ENCODE measurements at regions not wholly inside any gene's neighbourhood (a gene's known extent, or its start where the extent isn't known, plus 50 kb on each side); places are given as distances from the start of the nearest gene placed in this dataset.

DNA sequence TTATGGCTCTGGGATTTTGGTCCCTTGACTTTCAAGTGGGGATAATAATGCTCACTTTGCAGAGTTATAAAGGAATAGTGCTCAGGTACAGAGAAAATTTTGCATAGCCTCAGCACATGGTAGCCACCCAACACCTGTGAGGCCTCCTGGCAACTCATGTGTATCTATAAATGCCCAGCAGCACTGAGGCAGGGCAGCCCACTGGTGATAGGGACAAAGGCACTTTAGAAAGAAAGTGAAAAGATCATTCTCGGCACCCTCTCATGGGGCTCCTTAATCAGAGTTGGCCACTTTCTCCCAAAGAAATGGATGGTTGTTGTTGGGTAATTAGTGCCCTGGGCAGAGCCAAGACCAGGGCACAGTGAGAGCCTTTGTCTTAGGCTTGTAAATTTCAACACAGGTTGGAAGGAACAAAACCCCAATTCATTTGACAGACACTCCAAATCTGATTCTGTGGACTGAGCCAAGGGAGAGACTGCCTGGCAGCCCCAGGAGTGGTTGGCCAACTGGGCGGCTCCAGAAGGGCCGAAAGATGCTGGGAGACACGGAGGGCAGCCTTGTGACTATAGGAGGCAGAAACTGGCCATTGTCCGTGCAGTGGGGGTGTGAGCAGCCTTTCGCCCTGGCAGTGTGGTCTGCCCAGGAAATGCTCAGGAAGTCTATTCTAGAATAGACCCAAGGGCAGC is 213.2 kb upstream of the RGMA start:
- no peaks in the 10 kb centered on the region for H3K9me3 Mint-ChIP-seq
- H3K27ac Mint-ChIP-seq: no peak overlapping the region
- no peaks in the 10 kb centered on the region for H3K27me3 Mint-ChIP-seq
- no peak overlapping the region for H3K4me3 Mint-ChIP-seq
- no peak for DNase-seq
- no peaks in the 10 kb centered on the region for H3K36me3 Mint-ChIP-seq
- no peaks in the 10 kb centered on the region for H3K4me1 Mint-ChIP-seq

DNA sequence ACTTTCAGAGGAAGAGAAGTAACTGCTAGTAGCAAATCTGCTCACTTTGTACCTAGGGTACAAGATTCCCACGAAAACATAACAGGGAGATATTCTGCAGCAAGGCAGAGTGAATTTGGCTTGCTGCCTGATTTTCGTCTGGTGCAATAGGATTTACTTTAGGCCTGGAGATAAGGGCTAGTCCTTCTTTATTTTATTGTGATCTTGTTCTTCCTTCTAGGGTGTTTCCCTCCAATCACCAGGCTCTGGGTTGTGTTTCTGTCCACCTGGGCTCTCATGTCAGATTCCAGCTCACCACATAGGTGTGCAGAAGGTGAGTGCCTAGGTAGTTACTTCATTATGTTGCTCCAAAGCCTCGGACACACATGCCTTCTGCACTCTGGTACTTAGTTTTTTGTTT is 211.8 kb upstream of the RGMA start:
- no peaks in the 10 kb centered on the region for H3K27me3 Mint-ChIP-seq
- H3K4me1 Mint-ChIP-seq: no peaks in the 10 kb centered on the region
- H3K36me3 Mint-ChIP-seq: no peaks in the 10 kb centered on the region
- H3K4me3 Mint-ChIP-seq: no peak overlapping the region
- H3K27ac Mint-ChIP-seq: no peak overlapping the region
- H3K9me3 Mint-ChIP-seq: no peaks in the 10 kb centered on the region
- no peak for DNase-seq

DNA sequence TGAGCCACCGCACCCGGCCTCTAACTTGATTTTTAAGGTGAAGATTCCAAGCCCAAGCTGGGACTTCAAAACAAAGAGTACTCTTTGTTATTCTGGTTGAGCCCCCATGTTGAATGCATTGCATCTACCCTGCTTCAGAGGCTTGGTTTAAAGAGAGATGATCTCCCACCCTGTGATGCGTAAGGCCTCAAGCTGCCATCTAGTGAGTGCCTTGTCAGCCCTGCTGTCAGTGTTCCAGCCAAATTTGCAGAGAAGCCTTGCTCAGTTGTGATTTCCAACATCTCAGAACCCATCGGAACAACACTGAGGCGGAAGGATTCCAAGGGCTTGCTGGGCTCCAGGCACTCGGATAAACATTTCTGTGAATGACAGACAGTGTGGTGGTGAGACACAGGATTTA is 210.7 kb upstream of the RGMA start:
- Mint-ChIP-seq H3K9me3 (no peaks in the 10 kb centered on the region), H3K27ac (no peak overlapping the region), H3K27me3 (no peaks in the 10 kb centered on the region), H3K4me1 (no peaks in the 10 kb centered on the region), H3K36me3 (no peaks in the 10 kb centered on the region), H3K4me3 (no peak overlapping the region)
- no peak for DNase-seq

DNA sequence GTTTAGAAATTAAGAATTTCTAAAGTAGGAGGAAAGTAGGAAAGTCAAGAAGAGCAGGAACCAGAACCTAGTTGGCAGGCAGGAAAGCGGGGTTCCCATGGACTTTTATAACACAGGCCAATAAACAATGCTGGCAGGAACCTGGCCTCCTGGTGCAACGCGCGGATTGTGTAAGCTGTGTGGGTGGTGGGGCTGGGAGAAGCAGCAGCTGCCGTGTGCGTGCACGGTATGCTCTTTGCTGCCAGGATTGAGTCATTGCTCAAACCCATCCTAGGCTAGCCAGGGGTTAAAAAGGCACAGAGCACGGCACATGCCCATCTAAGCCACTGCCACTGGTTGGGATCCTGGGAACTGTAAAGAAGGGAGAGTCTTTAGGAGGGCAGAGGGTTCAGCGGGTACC is 209.9 kb upstream of the RGMA start:
- H3K27ac Mint-ChIP-seq: no peak overlapping the region
- H3K4me1 Mint-ChIP-seq: no peaks in the 10 kb centered on the region
- no peak overlapping the region for H3K4me3 Mint-ChIP-seq
- H3K36me3 Mint-ChIP-seq: no peaks in the 10 kb centered on the region
- no peaks in the 10 kb centered on the region for H3K27me3 Mint-ChIP-seq
- no peak for DNase-seq
- H3K9me3 Mint-ChIP-seq: no peaks in the 10 kb centered on the region

DNA sequence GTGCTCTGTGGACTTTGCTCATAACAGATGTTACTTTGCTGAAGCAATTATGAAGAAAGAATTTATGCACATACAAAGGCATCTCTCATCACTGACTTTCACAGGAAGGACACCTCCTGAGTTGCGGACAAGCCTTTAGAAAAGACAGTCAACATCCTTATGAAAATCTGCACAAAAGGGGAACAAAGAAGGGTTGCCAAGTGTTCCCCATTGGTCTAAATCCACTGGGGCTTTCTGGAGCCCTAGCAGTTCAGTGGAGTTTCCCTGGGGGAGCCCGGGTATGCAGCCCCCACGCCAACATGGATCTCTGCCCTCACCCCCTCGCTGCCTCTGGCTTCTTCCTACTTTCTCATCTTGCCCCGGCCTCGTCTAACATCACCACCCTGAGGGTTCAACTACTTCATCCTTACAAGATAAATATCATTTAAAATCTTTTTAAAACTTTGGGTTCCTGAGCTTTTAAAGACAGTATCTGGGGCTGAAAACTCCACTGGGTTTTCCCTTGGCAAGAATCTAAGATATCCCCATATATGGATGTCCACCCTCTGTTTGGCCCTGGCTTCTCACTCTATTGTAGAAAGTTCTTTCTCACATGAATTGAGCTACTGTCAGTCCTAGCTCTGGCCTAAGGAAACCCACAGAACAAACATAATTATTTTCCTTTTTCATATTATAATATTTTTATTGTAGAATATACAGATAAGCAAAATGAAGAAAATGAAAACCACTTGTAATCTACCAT is 207.9 kb upstream of the RGMA start:
- no peaks in the 10 kb centered on the region for H3K4me1 Mint-ChIP-seq
- no peaks in the 10 kb centered on the region for H3K9me3 Mint-ChIP-seq
- no peaks in the 10 kb centered on the region for H3K36me3 Mint-ChIP-seq
- no peak overlapping the region for H3K4me3 Mint-ChIP-seq
- DNase-seq: no peak
- H3K27me3 Mint-ChIP-seq: no peaks in the 10 kb centered on the region
- no peak overlapping the region for H3K27ac Mint-ChIP-seq

DNA sequence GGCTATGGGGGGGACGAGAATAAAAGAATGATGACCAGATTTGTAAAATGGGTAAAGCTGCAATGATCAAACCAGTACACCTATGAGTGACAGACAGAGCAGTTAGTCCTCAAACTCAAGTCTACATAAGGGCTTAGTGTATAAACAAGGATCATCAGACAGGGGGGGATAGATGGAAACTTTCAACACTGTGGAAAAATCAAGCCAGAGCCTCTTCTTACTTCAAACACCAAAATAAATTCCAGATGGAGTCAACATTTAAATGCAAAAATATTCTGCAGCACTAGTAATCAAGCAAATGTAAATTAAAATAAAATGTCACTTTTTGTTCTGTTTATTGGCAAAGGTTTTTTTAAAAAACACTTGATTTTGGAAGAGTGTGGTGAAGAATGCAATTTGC is 205.9 kb upstream of the RGMA start:
- no peaks in the 10 kb centered on the region for H3K36me3 Mint-ChIP-seq
- H3K4me3 Mint-ChIP-seq: no peak overlapping the region
- H3K9me3 Mint-ChIP-seq: no peaks in the 10 kb centered on the region
- DNase-seq: no peak
- no peaks in the 10 kb centered on the region for H3K4me1 Mint-ChIP-seq
- H3K27ac Mint-ChIP-seq: no peak overlapping the region
- H3K27me3 Mint-ChIP-seq: no peaks in the 10 kb centered on the region

DNA sequence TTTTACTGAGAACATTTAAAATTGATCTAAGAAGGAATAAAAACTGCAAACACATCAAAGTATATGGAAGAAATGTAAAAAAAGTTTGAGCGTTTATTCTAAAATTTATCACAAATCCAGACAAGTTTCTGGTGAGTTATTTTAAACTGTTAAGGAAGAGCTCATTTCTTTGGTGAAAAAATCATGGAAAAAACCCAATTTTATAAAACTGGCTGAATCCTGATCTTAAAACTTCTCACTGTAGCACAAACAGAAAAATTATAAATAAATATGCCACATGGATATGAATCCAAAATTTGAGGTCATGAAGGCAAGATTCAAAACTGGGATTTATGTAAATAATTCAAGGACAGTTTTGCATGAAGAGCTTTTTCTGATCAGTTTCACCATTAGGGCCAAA is 205.1 kb upstream of the RGMA start:
- H3K36me3 Mint-ChIP-seq: no peaks in the 10 kb centered on the region
- H3K27ac Mint-ChIP-seq: no peak overlapping the region
- no peaks in the 10 kb centered on the region for H3K9me3 Mint-ChIP-seq
- no peak overlapping the region for H3K4me3 Mint-ChIP-seq
- no peak for DNase-seq
- H3K27me3 Mint-ChIP-seq: peaks cover 8% of the 10 kb centered on the region
- no peaks in the 10 kb centered on the region for H3K4me1 Mint-ChIP-seq

DNA sequence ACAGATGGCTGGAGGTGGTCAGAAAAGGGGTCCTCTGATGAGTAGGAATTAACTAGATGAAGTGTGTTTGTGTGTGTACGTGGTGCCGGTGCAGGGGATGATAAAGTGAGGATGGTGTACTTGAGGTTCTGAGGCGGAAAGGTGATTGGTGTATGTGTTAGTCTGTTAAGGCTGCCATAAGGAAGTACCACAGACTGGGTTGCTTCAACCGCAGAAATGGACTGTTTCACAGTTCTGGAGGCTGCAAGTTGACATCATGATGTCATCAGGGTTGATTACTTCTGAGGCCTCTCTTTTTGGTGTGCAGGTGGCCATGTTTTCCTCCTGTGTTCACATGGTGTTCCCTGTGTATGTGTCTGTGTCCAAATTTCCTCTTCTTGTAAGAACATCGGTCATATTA is 202.4 kb upstream of the RGMA start:
- Mint-ChIP-seq H3K4me1 (no peaks in the 10 kb centered on the region), H3K36me3 (no peaks in the 10 kb centered on the region), H3K9me3 (no peaks in the 10 kb centered on the region)

DNA sequence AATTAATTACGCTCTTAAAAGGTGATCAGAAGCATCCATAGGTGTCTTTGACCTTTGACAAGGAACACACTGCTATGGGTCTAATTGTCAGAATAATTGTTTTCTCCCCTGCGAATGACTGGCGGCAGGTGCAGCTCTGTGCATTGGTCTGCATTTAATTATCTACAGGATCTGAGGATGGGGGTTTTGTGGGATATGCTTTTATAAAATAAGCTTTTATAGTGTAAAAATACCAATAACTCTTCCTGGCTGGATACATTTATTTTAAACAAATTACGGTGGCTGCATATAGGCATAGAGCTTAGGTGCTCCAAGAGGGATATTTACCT is 201.6 kb upstream of the RGMA start:
- Mint-ChIP-seq H3K4me3 (no peak overlapping the region), H3K36me3 (no peaks in the 10 kb centered on the region), H3K4me1 (no peaks in the 10 kb centered on the region), H3K9me3 (no peaks in the 10 kb centered on the region), H3K27ac (no peak overlapping the region), H3K27me3 (peaks cover 9% of the 10 kb centered on the region)
- no peak for DNase-seq

More for the DNA sequence above, 202.4 kb upstream of the RGMA start:
- H3K27ac Mint-ChIP-seq: no peak overlapping the region
- no peak for DNase-seq
- peaks cover 9% of the 10 kb centered on the region for H3K27me3 Mint-ChIP-seq
- H3K4me3 Mint-ChIP-seq: no peak overlapping the region

DNA sequence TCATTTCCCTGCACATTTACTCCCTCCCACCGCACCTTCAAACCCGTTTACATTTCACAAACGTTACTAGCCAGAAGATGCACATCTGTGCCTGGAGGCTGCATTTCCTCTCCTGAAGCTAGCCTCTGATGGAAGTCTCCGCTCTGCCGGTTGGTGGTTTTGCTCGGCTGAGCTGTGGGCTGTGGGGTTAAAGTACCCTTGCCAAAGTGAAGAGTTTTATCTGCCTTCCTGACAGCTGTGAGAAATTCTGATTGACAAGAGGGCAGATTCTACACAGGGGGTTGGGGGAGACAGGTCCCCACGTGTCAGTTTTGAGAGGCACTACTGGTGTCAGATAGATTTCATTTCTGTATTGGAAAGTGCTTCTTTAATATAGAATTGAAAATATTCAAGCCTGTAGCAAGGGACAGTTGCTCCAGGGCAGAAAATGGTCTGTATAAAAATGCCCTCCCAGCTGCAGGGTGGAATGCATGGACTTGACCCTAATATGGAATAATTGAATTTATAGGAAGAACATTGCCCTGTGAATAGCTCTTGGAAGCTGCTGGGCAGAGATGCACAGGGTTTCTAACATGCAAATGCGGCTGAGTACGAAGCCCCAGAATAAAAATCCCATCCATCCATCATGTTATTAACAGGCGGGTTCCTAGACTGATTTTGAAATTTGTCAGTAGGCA is 201.1 kb upstream of the RGMA start:
- Mint-ChIP-seq H3K4me1 (no peaks in the 10 kb centered on the region), H3K27ac (no peak overlapping the region), H3K36me3 (no peaks in the 10 kb centered on the region), H3K27me3 (peaks cover 9% of the 10 kb centered on the region), H3K4me3 (no peak overlapping the region), H3K9me3 (no peaks in the 10 kb centered on the region)
- no peak for DNase-seq

DNA sequence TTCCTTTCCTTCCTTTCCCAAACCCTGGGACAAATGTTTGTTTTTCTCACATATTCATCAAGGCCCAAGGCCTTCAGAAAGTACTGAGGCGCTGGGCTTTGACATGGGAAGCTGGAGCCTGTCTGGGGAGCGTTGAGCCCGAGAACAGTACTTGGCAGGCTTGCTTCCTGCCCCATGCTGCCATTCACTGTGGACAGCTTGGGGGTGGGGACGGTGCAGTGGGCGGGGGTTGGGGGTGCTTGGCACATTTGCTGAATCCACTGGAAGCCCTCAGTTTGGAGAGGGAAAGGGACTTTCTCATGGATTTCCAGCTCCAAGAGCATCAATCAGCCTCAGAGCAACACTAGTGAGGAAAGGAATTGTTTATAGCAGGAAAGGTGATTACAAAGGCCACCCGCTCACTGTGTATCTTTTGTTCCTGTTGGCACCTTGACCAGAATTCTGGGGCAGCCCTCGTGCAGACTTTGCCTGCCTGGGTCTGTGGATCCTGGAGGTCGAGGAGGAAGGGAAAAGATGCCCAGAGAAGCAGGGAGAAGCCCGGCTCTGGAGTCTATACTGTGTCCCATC is 199.8 kb upstream of the RGMA start:
- no peak overlapping the region for H3K4me3 Mint-ChIP-seq
- H3K9me3 Mint-ChIP-seq: no peaks in the 10 kb centered on the region
- H3K27ac Mint-ChIP-seq: no peak overlapping the region
- H3K4me1 Mint-ChIP-seq: no peaks in the 10 kb centered on the region
- no peaks in the 10 kb centered on the region for H3K36me3 Mint-ChIP-seq
- peaks cover 9% of the 10 kb centered on the region for H3K27me3 Mint-ChIP-seq
- DNase-seq: no peak

DNA sequence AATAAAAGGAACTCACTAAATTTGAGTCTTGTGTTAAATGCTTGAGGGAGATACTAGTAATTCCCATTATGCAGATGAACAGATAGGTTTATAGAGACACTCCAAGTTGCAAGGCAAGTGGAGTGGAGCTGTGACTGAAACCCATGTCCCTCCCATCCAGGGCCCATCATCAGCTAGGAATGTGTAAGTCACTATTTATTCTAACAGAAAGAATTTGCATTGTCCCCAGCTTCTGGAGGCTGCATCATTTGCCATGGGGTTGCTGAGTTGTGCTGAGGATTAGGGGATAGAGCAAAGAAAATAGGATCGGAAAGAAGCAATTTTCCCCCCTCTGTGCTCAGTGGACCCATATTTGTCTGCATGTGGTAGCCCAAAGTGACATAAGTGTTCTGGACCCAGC is 197.4 kb upstream of the RGMA start:
- Mint-ChIP-seq H3K27ac (no peak overlapping the region), H3K36me3 (no peaks in the 10 kb centered on the region), H3K4me3 (no peak overlapping the region), H3K27me3 (peaks cover 9% of the 10 kb centered on the region), H3K4me1 (no peaks in the 10 kb centered on the region), H3K9me3 (no peaks in the 10 kb centered on the region)
- DNase-seq: no peak

DNA sequence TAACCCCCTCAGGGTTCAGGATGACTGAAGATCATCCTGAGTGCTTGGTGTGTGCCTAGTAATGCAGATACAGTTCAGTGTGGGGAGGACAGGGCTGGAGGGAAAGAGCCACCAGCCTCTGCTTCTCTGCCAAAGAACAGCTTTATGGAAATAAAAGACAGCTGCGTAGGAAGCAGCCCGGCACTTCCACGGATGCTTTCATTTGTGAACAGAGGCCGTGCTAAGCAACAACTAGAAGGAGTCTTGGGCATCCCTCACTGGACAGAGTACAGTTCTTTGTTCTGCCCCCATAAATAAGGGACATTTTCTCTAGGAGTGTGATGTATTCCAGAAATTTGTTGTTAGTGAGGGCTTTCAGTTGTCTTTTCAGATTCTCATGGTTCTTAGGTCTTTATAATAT is 194.8 kb upstream of the RGMA start:
- no peaks in the 10 kb centered on the region for H3K27me3 Mint-ChIP-seq
- no peak overlapping the region for H3K4me3 Mint-ChIP-seq
- no peaks in the 10 kb centered on the region for H3K4me1 Mint-ChIP-seq
- H3K9me3 Mint-ChIP-seq: no peaks in the 10 kb centered on the region
- DNase-seq: no peak
- H3K36me3 Mint-ChIP-seq: no peaks in the 10 kb centered on the region
- no peak overlapping the region for H3K27ac Mint-ChIP-seq

DNA sequence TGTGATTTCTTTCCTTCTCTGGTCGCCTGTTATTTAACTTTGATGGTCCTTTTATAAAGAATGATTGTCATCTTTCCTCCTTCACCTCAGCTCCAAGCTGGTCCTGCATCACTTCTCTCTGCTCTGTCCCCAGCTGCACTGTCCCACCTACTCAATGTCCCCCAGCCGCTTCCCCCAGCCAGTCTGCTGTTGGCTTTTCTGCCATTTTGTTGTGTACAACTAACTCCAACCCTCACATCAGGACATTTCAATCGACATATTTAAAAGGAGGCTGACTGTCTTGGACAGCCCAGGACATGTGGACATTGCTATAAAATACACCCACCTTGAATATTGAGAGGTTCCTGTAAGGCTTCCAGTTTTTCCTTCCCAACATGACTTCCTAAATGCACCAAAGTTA is 193.8 kb upstream of the RGMA start:
- no peaks in the 10 kb centered on the region for H3K4me1 Mint-ChIP-seq
- H3K36me3 Mint-ChIP-seq: no peaks in the 10 kb centered on the region
- H3K27me3 Mint-ChIP-seq: no peaks in the 10 kb centered on the region
- DNase-seq: no peak
- H3K27ac Mint-ChIP-seq: no peak overlapping the region
- no peaks in the 10 kb centered on the region for H3K9me3 Mint-ChIP-seq
- no peak overlapping the region for H3K4me3 Mint-ChIP-seq

DNA sequence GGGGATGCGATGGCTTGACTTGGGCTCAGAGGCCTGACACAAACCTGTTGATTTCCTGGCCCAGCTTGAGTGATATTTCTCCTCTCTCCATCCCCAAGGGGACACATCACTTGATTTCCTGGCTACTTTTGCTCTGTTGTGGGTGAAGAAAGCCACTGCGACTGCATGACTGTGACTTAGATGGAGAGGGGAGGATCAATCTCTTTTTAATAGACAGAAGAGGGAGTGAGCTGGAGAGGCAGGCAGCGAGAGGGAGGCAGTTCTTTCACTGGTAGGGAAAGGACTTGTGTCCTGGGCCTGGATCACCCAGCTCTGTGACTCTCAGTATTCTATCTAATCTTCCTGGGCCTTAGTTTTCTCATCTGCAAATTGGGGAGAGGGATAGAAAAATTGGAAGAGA is 189.8 kb upstream of the RGMA start:
- H3K4me3 Mint-ChIP-seq: no peak overlapping the region
- H3K36me3 Mint-ChIP-seq: no peaks in the 10 kb centered on the region
- H3K27ac Mint-ChIP-seq: no peak overlapping the region
- no peaks in the 10 kb centered on the region for H3K9me3 Mint-ChIP-seq
- DNase-seq: no peak
- no peaks in the 10 kb centered on the region for H3K4me1 Mint-ChIP-seq
- H3K27me3 Mint-ChIP-seq: no peaks in the 10 kb centered on the region

DNA sequence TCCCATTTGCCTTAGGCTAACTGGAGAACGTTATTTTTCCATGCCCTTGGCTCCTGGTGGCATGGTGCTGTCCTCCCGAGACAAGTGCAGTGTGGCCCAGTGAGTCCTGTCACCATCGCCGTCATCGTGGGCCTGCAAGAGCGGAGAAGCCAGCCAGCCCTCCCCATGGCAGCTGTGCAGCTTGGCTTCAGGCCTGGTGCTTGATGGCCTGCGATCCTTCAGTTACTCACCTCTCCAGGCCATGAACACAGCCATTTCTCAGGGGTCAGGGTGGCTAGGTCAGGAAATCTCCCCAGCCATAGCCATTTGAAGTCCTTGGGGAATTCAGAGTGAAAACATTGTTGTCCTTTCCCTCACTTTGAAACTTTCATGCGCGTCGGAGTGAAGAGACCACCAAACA is 189.0 kb upstream of the RGMA start:
- H3K4me3 Mint-ChIP-seq: no peak overlapping the region
- no peaks in the 10 kb centered on the region for H3K36me3 Mint-ChIP-seq
- no peaks in the 10 kb centered on the region for H3K4me1 Mint-ChIP-seq
- no peak overlapping the region for H3K27ac Mint-ChIP-seq
- DNase-seq: no peak
- H3K27me3 Mint-ChIP-seq: no peaks in the 10 kb centered on the region
- no peaks in the 10 kb centered on the region for H3K9me3 Mint-ChIP-seq

Data from activated naive CD8-positive, alpha-beta T cell treated with anti-CD3 and anti-CD28 coated beads for 36 hours (primary cell).